GM21526 (cell line): ENCODE measurements at regions not wholly inside any gene's neighbourhood (a gene's known extent, or its start where the extent isn't known, plus 50 kb on each side); places are given as distances from the start of the nearest gene placed in this dataset.

Experiments used
- ATAC-seq: cut with Tn5 transposase; IDR thresholded peaks from one replicate; pipeline ENCODE4 v1.9.1; 2021; ENCODE audit warnings: moderate library complexity; ENCODE audit not compliant: unreplicated experiment, low FRiP score

- ATAC-seq = no peak
Observed at GRCh38 chr11:111444040-111444439, 65.0 kb upstream of the POU2AF1 start.

DNA sequence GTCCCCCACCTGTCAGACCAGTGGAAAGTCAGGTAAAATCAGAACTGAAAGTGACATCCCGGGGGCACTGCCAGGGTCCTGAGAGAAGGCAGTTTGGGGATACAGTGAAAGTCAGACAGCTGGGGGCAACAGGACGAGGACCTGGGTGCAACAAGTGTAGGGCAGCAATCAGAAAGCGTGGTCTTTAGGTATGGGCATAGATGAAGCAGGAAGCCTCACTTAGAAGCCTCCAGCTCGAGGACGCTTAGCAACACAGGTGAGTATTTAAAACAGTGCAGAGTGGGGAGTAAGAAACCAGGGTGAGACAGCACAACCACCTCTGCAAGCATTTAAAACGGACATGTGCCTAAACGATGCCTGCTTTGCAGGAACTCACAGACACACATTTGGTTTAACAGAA, 64.6 kb upstream of the POU2AF1 start:
- no peak for ATAC-seq

GRCh38 chr11:111443032-111443431, 64.0 kb upstream of the POU2AF1 start:
- no peak for ATAC-seq

GRCh38 chr11:111441443-111441842, 62.4 kb upstream of the POU2AF1 start:
- ATAC-seq = no peak

DNA sequence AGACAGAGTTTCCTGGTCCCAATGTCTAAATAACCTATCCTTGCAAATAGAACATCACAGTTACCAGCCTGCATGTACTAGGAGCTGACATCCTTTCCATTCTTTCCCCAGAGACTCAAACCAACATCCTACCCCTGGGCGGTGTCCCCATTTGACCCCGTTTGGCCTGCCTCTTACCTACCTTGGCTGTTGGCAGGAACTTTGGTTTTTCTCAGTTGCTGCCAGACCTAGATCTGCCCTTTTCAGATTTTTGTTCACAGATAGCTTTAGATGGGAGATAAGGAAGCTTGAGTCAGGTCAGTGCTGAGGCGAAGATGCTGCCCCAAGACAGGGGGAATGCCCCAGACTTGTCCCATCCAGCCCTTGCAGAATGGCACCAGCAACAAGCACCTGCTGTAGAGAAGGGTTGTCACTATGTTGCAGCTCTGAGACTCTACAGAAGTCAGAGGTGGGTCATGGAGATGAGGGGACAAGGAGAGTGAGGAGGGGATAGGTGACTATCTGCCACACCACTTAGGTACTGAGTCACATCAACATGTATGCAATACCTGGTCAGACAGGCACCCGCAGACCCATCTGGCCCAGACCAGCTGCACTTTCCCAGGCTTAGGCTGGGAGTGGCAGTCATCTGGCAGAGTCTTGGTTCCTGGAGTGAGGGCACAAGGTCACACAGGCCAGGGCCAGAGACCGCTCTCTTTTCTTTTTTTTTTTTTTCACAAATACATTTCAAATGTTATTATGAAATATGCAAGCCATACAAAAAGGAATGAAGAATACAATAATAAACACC, 61.5 kb upstream of the POU2AF1 start:
- ATAC-seq = no peak

DNA sequence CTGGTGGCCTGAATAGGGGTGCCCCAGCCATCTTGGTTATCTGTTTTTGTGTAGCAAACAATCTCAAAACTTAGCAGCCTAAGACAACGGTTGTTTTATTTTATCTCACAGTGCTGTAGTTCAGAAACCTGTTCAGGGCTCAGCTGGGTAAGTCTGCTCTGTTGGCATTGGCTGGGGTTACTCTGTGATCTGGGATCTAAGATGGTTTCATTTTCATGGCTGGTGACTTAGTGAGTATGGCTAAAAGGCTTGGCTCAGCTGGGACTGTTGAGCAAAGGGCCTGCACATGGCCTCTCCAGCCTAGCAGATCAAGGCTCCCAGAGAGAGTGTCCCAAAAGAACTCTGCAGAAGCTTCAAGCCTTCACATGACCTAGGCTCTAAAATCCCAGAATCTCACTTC, 60.8 kb upstream of the POU2AF1 start:
- ATAC-seq = no peak

GRCh38 chr11:111438846-111439520, 59.9 kb upstream of the POU2AF1 start:
- no peak for ATAC-seq

DNA sequence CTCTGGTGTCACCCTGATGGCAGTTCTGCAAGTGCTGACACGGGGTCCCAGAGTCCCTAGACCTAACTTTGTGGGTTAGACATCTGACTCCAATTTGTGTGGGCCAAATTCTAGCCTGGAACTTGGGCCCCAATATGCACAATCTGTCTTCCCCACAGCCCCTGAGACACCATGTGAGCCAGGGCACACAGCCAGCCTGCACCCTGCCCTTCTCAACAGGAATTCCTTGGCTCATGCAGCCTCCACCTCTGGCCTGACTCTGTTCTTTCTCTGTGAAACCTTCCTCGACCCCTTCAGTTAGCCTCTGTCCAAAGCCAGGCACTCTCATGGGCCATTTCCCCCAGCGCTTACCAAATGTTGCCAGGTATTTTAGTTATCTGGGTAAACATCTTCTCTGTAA, 59.1 kb upstream of the POU2AF1 start:
- no peak for ATAC-seq

- ATAC-seq = no peak
Observed at GRCh38 chr11:111435046-111435698, 56.1 kb upstream of the POU2AF1 start.

DNA sequence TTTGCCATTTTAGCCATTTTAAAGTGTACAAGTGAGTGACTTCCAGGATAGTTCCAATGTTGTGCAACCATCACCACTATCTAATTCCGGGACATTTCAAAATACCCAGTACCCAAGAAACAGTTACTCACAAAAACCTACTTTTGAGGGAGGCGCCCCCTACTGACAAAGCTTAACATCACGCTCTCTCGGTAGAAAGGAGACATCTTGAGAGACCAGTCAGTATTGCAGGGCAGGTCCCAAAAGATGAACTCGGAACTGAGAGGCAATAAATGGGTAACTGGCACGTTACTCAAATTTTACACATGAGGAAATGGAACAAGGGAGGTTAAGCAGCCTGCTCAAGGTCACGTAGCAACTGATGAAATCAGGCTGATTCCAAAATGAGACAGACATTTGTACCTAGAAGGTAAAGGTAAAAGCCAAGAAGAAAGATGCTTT, 50.0 kb upstream of the POU2AF1 start:
- ATAC-seq = peak; percentile 73
